SK-N-SH treated with all-trans-retinoic acid at 6 μM for 48 hours (cell line): ENCODE measurements at regions not wholly inside any gene's neighbourhood (a gene's known extent, or its start where the extent isn't known, plus 50 kb on each side); places are given as distances from the start of the nearest gene placed in this dataset.
"Not testable (repeated sequence)": the region's sequence is repeated elsewhere in the genome, so short reads cannot be mapped to it uniquely, and the experiment has no call there.

Source experiments
- ATAC-seq: fragments of 200-7000 bp; cut with Tn5 transposase; 3 replicates; pipeline ENCODE4 v1.9.1; 2020; ENCODE audit warnings: mild to moderate bottlenecking, moderate library complexity
- ARNTL ChIP-seq: fragments of 450-650 bp; formaldehyde crosslinking; IDR thresholded peaks from 2 replicates; pipeline ENCODE4 v1.5.0; 2020; ENCODE audit warnings: low read depth, mild to moderate bottlenecking, moderate library complexity, borderline replicate concordance
- BACH2 ChIP-seq: fragments of 250-450 bp; sonication (Bioruptor Pico); IDR thresholded peaks from 2 replicates; pipeline ENCODE4 v1.9.0; 2021; ENCODE audit warnings: mild to moderate bottlenecking, borderline replicate concordance
- CREB5 ChIP-seq: fragments of 250-450 bp; sonication (Bioruptor Pico); IDR thresholded peaks from 2 replicates; pipeline ENCODE4 v1.5.1; 2020; ENCODE audit warnings: low read depth, mild to moderate bottlenecking, moderate library complexity
- CSDC2 ChIP-seq: fragments of 250-450 bp; sonication (Bioruptor Pico); IDR thresholded peaks from 2 replicates; pipeline ENCODE4 v1.5.0; 2020; ENCODE audit warnings: mild to moderate bottlenecking, moderate library complexity
- CSRNP3 ChIP-seq: fragments of 250-450 bp; sonication (Bioruptor Pico); IDR thresholded peaks from 2 replicates; pipeline ENCODE4 v1.5.1; 2021; ENCODE audit warnings: mild to moderate bottlenecking, moderate library complexity
- ESRRG ChIP-seq: fragments of 250-450 bp; sonication (Bioruptor Pico); IDR thresholded peaks from 2 replicates; pipeline ENCODE4 v1.6.1; 2021; ENCODE audit warnings: mild to moderate bottlenecking
- GLIS3 ChIP-seq: fragments of 250-450 bp; sonication (Bioruptor Pico); IDR thresholded peaks from 2 replicates; pipeline ENCODE4 v1.5.0; 2020; ENCODE audit warnings: mild to moderate bottlenecking, moderate library complexity
- ISL1 ChIP-seq: fragments of 250-450 bp; sonication (Bioruptor Pico); IDR thresholded peaks from 2 replicates; pipeline ENCODE4 v2.1.2; 2022; ENCODE audit warnings: mild to moderate bottlenecking, moderate library complexity
- OSR1 ChIP-seq: fragments of 250-450 bp; sonication (Bioruptor Pico); IDR thresholded peaks from 2 replicates; pipeline ENCODE4 v1.8.0; 2022; ENCODE audit warnings: moderate library complexity, mild to moderate bottlenecking, inconsistent platforms
- PATZ1 ChIP-seq: fragments of 250-450 bp; sonication (Bioruptor Pico); IDR thresholded peaks from 2 replicates; pipeline ENCODE4 v1.8.0; 2020; ENCODE audit warnings: mild to moderate bottlenecking, moderate library complexity, borderline replicate concordance
- POU6F1 ChIP-seq: fragments of 250-450 bp; sonication (Bioruptor Pico); IDR thresholded peaks from 2 replicates; pipeline ENCODE4 v1.8.0; 2021; ENCODE audit warnings: low read depth, mild to moderate bottlenecking, moderate library complexity, borderline replicate concordance
- RARB ChIP-seq: fragments of 250-450 bp; sonication (Bioruptor Pico); IDR thresholded peaks from 2 replicates; pipeline ENCODE4 v1.8.0; 2021; ENCODE audit warnings: mild to moderate bottlenecking, moderate library complexity
- SNAI2 ChIP-seq: fragments of 250-450 bp; sonication (Bioruptor Pico); IDR thresholded peaks from 2 replicates; pipeline ENCODE4 v1.5.0; 2020; ENCODE audit warnings: mild to moderate bottlenecking, moderate library complexity
- TOX ChIP-seq: fragments of 250-450 bp; sonication (Bioruptor Pico); IDR thresholded peaks from 2 replicates; pipeline ENCODE4 v1.8.0; 2021; ENCODE audit warnings: mild to moderate bottlenecking, moderate library complexity, borderline replicate concordance
- TSHZ2 ChIP-seq: fragments of 250-450 bp; sonication (Bioruptor Pico); IDR thresholded peaks from 2 replicates; pipeline ENCODE4 v1.5.0; 2020; ENCODE audit warnings: mild to moderate bottlenecking, moderate library complexity
- ZC3H10 ChIP-seq: fragments of 250-450 bp; sonication (Bioruptor Pico); IDR thresholded peaks from 2 replicates; pipeline ENCODE4 v1.5.1; 2021; ENCODE audit warnings: mild to moderate bottlenecking, moderate library complexity
- ZFP3 ChIP-seq: fragments of 250-450 bp; sonication (Bioruptor Pico); IDR thresholded peaks from 2 replicates; pipeline ENCODE4 v1.5.0; 2020; ENCODE audit warnings: mild to moderate bottlenecking, moderate library complexity
- ZNF8 ChIP-seq: fragments of 450-650 bp; formaldehyde crosslinking; IDR thresholded peaks from 2 replicates; pipeline ENCODE4 v1.5.0; 2020; ENCODE audit warnings: mild to moderate bottlenecking, moderate library complexity

- no peak for ATAC-seq
- TF ChIP-seq SNAI2 (CRISPR knock-in tag) (no peak), ESRRG (CRISPR knock-in tag) (no peak), ZC3H10 (CRISPR knock-in tag) (no peak), ISL1 (CRISPR knock-in tag) (no peak), POU6F1 (CRISPR knock-in tag) (no peak)
These were observed 1188.4 kb upstream of the AUTS2 start for GRCh38 chr7:68409851-68410250.

- not testable (repeated sequence) for ATAC-seq
These were observed 1187.6 kb upstream of the AUTS2 start for GRCh38 chr7:68410693-68411092.

GRCh38 chr7:68411742-68412141 is 1186.5 kb upstream of the AUTS2 start:
- no peak for ATAC-seq
- TF ChIP-seq ZFP3 (no peak), CREB5 (CRISPR knock-in tag) (no peak), RARB (no peak), ZNF8 (CRISPR knock-in tag) (no peak), ISL1 (CRISPR knock-in tag) (no peak), PATZ1 (CRISPR knock-in tag) (no peak), TOX (CRISPR knock-in tag) (no peak), OSR1 (CRISPR knock-in tag) (no peak), POU6F1 (CRISPR knock-in tag) (no peak)

GRCh38 chr7:68414631-68415425 is 1183.4 kb upstream of the AUTS2 start:
- no peak for ATAC-seq
- TF ChIP-seq CSRNP3 (no peak), ESRRG (CRISPR knock-in tag) (no peak), CSDC2 (CRISPR knock-in tag) (no peak), ZC3H10 (CRISPR knock-in tag) (no peak), PATZ1 (CRISPR knock-in tag) (no peak), POU6F1 (CRISPR knock-in tag) (no peak), TSHZ2 (CRISPR knock-in tag) (no peak), GLIS3 (CRISPR knock-in tag) (no peak), ZFP3 (no peak), BACH2 (no peak), RARB (no peak), ARNTL (no peak)
